GM12878 (cell line): ENCODE measurements at regions not wholly inside any gene's neighbourhood (a gene's known extent, or its start where the extent isn't known, plus 50 kb on each side); places are given as distances from the start of the nearest gene placed in this dataset.
"Not testable (repeated sequence)": the region's sequence is repeated elsewhere in the genome, so short reads cannot be mapped to it uniquely, and the experiment has no call there.

ENCODE experiments used
- ATAC-seq: fragments of 200-7000 bp; cut with Tn5 transposase; 3 replicates; pipeline ENCODE4 v1.9.1; 2020; ENCODE audit warnings: mild to moderate bottlenecking, moderate library complexity
- BruUV-seq: library from RNA; stranded (reverse); fragments of 400-500 nt; replicated peaks from 2 replicates; lab custom pipeline; 2021; lab: Mats Ljungman, UMichigan
- CTCF ChIA-PET: fragments of 300-600 bp; sonication (Branson Sonifier 250); formaldehyde crosslinking; extraction: SDS; loops from one replicate; lab custom pipeline; 2021; ENCODE audit warnings: inconsistent platforms; lab: Yijun Ruan, JAX
- POLR2A ChIA-PET: fragments of 350-600 bp; formaldehyde crosslinking; extraction: SDS; loops from one replicate; lab custom pipeline; 2021; ENCODE audit warnings: inconsistent platforms; lab: Charles Lee
- RAD21 ChIA-PET: fragments of 300-600 bp; sonication (Branson Sonifier 250); formaldehyde crosslinking; loops from one replicate; lab custom pipeline; 2023; ENCODE audit warnings: antibody characterized with exemption; ENCODE audit not compliant: unreplicated experiment; lab: Charles Lee
- SMC1A ChIA-PET: fragments of 300-600 bp; sonication (Branson Sonifier 250); formaldehyde crosslinking; loops from one replicate; lab custom pipeline; 2023; ENCODE audit not compliant: unreplicated experiment, uncharacterized antibody; lab: Charles Lee
- DNase-seq: peaks from one replicate; pipeline ENCODE4 v3.0.0-alpha.2; 2011; ENCODE audit warnings: low read depth, low spot score
- FAIRE-seq: peaks from 3 replicates; lab custom pipeline; 2011; peaks lifted over from hg19 to GRCh38; lab: Jason Lieb, UNC
- H2AFZ ChIP-seq: 2 replicates; pipeline ENCODE4 v1.6.0; 2011; ENCODE audit warnings: low read depth, low read length, control low read depth; ENCODE audit not compliant: control insufficient read depth
- H3K27ac ChIP-seq: 2 replicates; pipeline ENCODE4 v1.5.1; 2011; ENCODE audit warnings: control low read depth; ENCODE audit not compliant: control insufficient read depth, insufficient read depth
- H3K27me3 ChIP-seq, 2 experiments: replicated peaks in 1 of 2; 2 replicates each; pipeline versions ENCODE4 v1.6.0 to v1.6.1; 2011; ENCODE audit warnings: low read length in 1 of 2; ENCODE audit not compliant: control insufficient read depth in 2 of 2, insufficient read depth in 2 of 2
- H3K36me3 ChIP-seq, 2 experiments: 2 replicates each; pipeline ENCODE4 v1.5.1; 2011; ENCODE audit warnings: low read length in 1 of 2; ENCODE audit not compliant: control insufficient read depth in 2 of 2, insufficient read depth in 2 of 2
- H3K4me1 ChIP-seq: 2 replicates; pipeline ENCODE4 v1.6.1; 2011; ENCODE audit warnings: mild to moderate bottlenecking, low read length, moderate library complexity, mixed read lengths; ENCODE audit not compliant: control insufficient read depth, insufficient read depth
- H3K4me2 ChIP-seq: 2 replicates; pipeline ENCODE4 v1.6.0; 2011; ENCODE audit warnings: control low read depth; ENCODE audit not compliant: control insufficient read depth, insufficient read depth
- H3K4me3 ChIP-seq: fragments of 200-600 bp; sonication (generic); 2 replicates; pipeline ENCODE4 v1.5.1; 2016
- H3K79me2 ChIP-seq: 2 replicates; pipeline ENCODE4 v1.6.0; 2011; ENCODE audit warnings: low read length; ENCODE audit not compliant: control insufficient read depth, insufficient read depth
- H3K9ac ChIP-seq: 2 replicates; pipeline ENCODE4 v1.8.0; 2011; ENCODE audit warnings: low read length, control low read depth, mixed read lengths; ENCODE audit not compliant: control insufficient read depth, insufficient read depth
- H3K9me3 ChIP-seq: replicated peaks from 3 replicates; pipeline ENCODE4 v1.5.1; 2011; ENCODE audit warnings: mild to moderate bottlenecking, low read length; ENCODE audit not compliant: control insufficient read depth, insufficient read depth
- H4K20me1 ChIP-seq: 2 replicates; pipeline ENCODE4 v1.6.0; 2011; ENCODE audit not compliant: control insufficient read depth, insufficient read depth
- NFXL1 ChIP-seq: fragments of 450-650 bp; IDR thresholded peaks from 2 replicates; pipeline ENCODE4 v1.6.1; 2017; ENCODE audit warnings: antibody characterized with exemption, mild to moderate bottlenecking, borderline replicate concordance
- SIX5 ChIP-seq: IDR thresholded peaks from 2 replicates; pipeline ENCODE4 v1.6.1; 2011; ENCODE audit warnings: mild to moderate bottlenecking, low read depth, low read length, moderate library complexity; ENCODE audit not compliant: severe bottlenecking
- WGBS: methylation state at CpG from one replicate; pipeline ENCODE4 v1.1.6; 2016; ENCODE audit warnings: low lambda C conversion rate; ENCODE audit not compliant: insufficient replicate concordance, insufficient coverage; ENCODE audit errors: missing lambda C conversion rate; 5-methylcytosine and 5-hydroxymethylcytosine counted together
- in situ Hi-C: fragments of 300-500 bp; cut with MboI; formaldehyde crosslinking; loops from 9 replicates; pipeline ENCODE4 v1.14.3; 2018; ENCODE audit warnings: mixed read lengths
- intact Hi-C: fragments of 100-400 bp; cut with micrococcal nuclease; formaldehyde crosslinking; loops from one replicate; pipeline ENCODE4 v1.14.2; 2022; ENCODE audit not compliant: unreplicated experiment

DNA sequence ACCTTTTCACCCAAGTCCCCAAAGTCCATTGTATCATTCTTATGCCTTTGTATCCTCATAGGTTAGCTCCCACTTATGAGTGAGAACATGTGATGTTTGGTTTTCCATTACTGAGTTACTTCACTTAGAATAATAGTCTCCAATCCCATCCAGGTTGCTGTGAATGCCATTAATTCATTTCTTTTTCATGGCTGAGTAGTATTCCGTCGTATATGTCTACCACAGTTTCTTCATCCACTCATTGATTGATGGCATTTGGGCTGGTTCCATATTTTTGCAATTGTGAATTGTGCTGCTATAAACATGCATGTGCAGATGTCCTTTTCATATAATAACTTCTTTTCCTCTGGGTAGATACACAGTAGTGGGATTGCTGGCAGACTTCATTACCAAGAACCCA lies 451.9 kb upstream of the KLF6 start:
- H3K27ac ChIP-seq, H3K4me2 ChIP-seq, H3K36me3 ChIP-seq, RAD21 ChIA-PET, POLR2A ChIA-PET, H4K20me1 ChIP-seq, ATAC-seq, SMC1A ChIA-PET, H3K27me3 ChIP-seq, FAIRE-seq, H2AFZ ChIP-seq, CTCF ChIA-PET, H3K4me1 ChIP-seq, H3K4me3 ChIP-seq, H3K79me2 ChIP-seq, in situ Hi-C loops, DNase-seq, intact Hi-C loops, H3K9ac ChIP-seq, BruUV-seq, H3K9me3 ChIP-seq: not testable (repeated sequence)
- WGBS: 36% methylated on average over 2 of the region's 2 CpGs

DNA sequence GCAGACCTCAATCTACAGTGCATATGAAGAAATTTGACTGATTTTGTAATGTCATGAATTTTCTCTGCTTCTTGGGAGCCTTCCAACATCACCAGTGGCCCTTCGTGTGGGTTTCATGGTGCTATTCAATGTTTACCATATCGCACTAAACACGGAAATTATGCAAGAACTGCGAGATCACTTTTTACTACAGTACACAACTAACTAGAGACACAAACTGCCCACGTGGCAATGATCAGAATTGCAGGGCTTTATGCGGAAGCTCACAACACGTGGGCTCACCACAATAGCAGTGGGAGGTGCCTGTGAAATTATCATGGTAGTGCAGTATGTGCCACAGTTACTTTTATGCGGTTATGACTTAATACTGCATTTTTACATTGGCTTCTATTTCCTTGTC lies 449.7 kb upstream of the KLF6 start:
- ChIA-PET CTCF (no interaction called here), SMC1A (interaction anchor here (0.5 kb wide), 1 partner anchor 188 kb away, joined by 3 read pairs; no protein-coding TSS in a partner anchor), RAD21 (no interaction called here), POLR2A (interaction anchor here (0.6 kb wide), 1 partner anchor 70 kb away, joined by 3 read pairs; no protein-coding TSS in a partner anchor)
- Histone ChIP-seq H3K79me2 (no peaks in the 10 kb centered on the region), H3K4me3 (no peak overlapping the region), H3K4me1 (no peaks in the 10 kb centered on the region), H3K4me2 (no peak overlapping the region), H3K9me3 (no peaks in the 10 kb centered on the region; the same call in 2 of the 3 replicates), H2AFZ (no peak overlapping the region), H4K20me1 (no peaks in the 10 kb centered on the region), H3K9ac (no peak overlapping the region), H3K36me3 (no peaks in the 10 kb centered on the region), H3K27me3 (no peaks in the 10 kb centered on the region), H3K27ac (no peak overlapping the region)
- TF ChIP-seq NFXL1 (no peak), SIX5 (no peak)
- in situ Hi-C loops (no loop called here), intact Hi-C loops (no loop called here)
- DNase-seq: no peak
- no peak for FAIRE-seq
- no peak for ATAC-seq
- BruUV-seq: no TSS peak
- WGBS: 63% methylated on average over 8 of the region's 8 CpGs
